Lung (tissue), 11 donors: ENCODE measurements at regions not wholly inside any gene's neighbourhood (a gene's known extent, or its start where the extent isn't known, plus 50 kb on each side); places are given as distances from the start of the nearest gene placed in this dataset.

Experiments used
- ATAC-seq: fragments of 200-7000 bp; cut with Tn5 transposase; one replicate; pipeline ENCODE4 v1.9.1; 2020; ENCODE audit warnings: moderate number of reproducible peaks; ENCODE audit not compliant: insufficient read depth, low FRiP score
- DNase-seq, 3 donors: peaks; one replicate each; pipeline ENCODE4 v3.0.0-alpha.2; 2013 to 2017
- H3K27ac ChIP-seq, 2 donors: one replicate each; pipeline ENCODE4 v1.5.1; 2013; ENCODE audit warnings: mild to moderate bottlenecking in 2 of 2, moderate library complexity in 2 of 2, control low read depth in 1 of 2, inconsistent platforms in 1 of 2, low read depth in 1 of 2, low read length in 1 of 2
- H3K27me3 ChIP-seq, 3 donors: one replicate each; pipeline ENCODE4 v1.5.1; 2013; ENCODE audit warnings: low read length in 2 of 3; ENCODE audit not compliant: control insufficient read depth in 3 of 3, insufficient read depth in 3 of 3
- H3K36me3 ChIP-seq, 4 donors: one replicate each; pipeline ENCODE4 v1.5.1; 2013; ENCODE audit warnings: low read length in 4 of 4, mild to moderate bottlenecking in 1 of 4, moderate library complexity in 1 of 4; ENCODE audit not compliant: control insufficient read depth in 4 of 4, insufficient read depth in 4 of 4
- H3K4me1 ChIP-seq, 5 donors: one replicate each; pipeline ENCODE4 v1.5.1; 2013; ENCODE audit warnings: low read length in 5 of 5, mild to moderate bottlenecking in 2 of 5, moderate library complexity in 1 of 5; ENCODE audit not compliant: control insufficient read depth in 5 of 5, insufficient read depth in 5 of 5
- H3K4me3 ChIP-seq: one replicate; pipeline ENCODE4 v1.5.1; 2013; ENCODE audit warnings: mild to moderate bottlenecking, control low read depth, moderate library complexity
- H3K9ac ChIP-seq, 2 donors: one replicate each; pipeline ENCODE4 v1.5.1; 2013; ENCODE audit warnings: low read length in 2 of 2, control low read depth in 1 of 2; ENCODE audit not compliant: insufficient read depth in 1 of 2
- H3K9me3 ChIP-seq, 4 donors: one replicate each; pipeline ENCODE4 v1.5.1; 2013; ENCODE audit warnings: low read length in 3 of 4, mild to moderate bottlenecking in 1 of 4, moderate library complexity in 1 of 4; ENCODE audit not compliant: control insufficient read depth in 4 of 4, insufficient read depth in 3 of 4
- WGBS, 2 donors: extraction: QIAGEN DNeasy Blood & Tissue Kit; methylation state at CpG; one replicate each; pipeline ENCODE4 v1.1.7; 2013; 5-methylcytosine and 5-hydroxymethylcytosine counted together
- TF ChIP-seq, protein P1 (sequence below): IDR thresholded peaks from 2 replicates; pipeline ENCODE4 v1.5.1; 2012; ENCODE audit warnings: mild to moderate bottlenecking; ENCODE audit errors: control extremely low read depth, extremely low read depth
- donor health status: control.
- donor health status: control.
- donor health status: Bipolar disorder and iron deficiency.
- donor health status: healthy.
- donor health status: DM: yes; HTN: yes; CAD: no.

DNA sequence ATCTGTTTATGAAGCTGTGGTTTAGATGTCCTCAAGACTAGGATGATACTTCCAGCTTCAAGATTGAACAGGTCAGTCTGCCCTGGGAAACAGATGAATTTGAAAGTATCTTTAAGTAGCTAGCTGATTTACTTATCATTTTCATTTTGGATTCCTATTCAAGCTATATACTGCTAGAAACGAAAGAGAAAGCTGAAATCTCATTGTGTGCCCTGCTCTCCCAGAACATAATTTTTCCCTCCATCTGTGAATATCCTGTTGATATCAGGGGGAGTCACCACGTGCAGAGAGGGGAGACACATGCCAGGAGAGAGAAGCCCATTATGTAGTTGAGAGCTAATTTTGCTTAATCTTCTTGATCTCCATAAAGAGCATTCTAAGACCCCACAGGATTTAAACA is 439.1 kb downstream of the NR2F1-AS1 start:
- Histone ChIP-seq H3K9me3 (peaks cover 0 to 5% (median 0%) of the 10 kb centered on the region in 4 donors), H3K4me1 (peaks cover 0 to 5% (median 0%) of the 10 kb centered on the region in 5 donors), H3K9ac (peak overlapping the region in 1 of 2 donors; percentile 67), H3K27ac (no peak overlapping the region), H3K27me3 (no peaks in the 10 kb centered on the region), H3K4me3 (no peak overlapping the region), H3K36me3 (no peaks in the 10 kb centered on the region)
- ATAC-seq (no peak), DNase-seq (peak in 2 of 3 donors; percentile 61 to 71)
- WGBS, 2 donors, result 32 to 38% methylated on average over 2 of the region's 2 CpGs
- TF ChIP-seq, protein P1, sequence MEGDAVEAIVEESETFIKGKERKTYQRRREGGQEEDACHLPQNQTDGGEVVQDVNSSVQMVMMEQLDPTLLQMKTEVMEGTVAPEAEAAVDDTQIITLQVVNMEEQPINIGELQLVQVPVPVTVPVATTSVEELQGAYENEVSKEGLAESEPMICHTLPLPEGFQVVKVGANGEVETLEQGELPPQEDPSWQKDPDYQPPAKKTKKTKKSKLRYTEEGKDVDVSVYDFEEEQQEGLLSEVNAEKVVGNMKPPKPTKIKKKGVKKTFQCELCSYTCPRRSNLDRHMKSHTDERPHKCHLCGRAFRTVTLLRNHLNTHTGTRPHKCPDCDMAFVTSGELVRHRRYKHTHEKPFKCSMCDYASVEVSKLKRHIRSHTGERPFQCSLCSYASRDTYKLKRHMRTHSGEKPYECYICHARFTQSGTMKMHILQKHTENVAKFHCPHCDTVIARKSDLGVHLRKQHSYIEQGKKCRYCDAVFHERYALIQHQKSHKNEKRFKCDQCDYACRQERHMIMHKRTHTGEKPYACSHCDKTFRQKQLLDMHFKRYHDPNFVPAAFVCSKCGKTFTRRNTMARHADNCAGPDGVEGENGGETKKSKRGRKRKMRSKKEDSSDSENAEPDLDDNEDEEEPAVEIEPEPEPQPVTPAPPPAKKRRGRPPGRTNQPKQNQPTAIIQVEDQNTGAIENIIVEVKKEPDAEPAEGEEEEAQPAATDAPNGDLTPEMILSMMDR, result no peak

DNA sequence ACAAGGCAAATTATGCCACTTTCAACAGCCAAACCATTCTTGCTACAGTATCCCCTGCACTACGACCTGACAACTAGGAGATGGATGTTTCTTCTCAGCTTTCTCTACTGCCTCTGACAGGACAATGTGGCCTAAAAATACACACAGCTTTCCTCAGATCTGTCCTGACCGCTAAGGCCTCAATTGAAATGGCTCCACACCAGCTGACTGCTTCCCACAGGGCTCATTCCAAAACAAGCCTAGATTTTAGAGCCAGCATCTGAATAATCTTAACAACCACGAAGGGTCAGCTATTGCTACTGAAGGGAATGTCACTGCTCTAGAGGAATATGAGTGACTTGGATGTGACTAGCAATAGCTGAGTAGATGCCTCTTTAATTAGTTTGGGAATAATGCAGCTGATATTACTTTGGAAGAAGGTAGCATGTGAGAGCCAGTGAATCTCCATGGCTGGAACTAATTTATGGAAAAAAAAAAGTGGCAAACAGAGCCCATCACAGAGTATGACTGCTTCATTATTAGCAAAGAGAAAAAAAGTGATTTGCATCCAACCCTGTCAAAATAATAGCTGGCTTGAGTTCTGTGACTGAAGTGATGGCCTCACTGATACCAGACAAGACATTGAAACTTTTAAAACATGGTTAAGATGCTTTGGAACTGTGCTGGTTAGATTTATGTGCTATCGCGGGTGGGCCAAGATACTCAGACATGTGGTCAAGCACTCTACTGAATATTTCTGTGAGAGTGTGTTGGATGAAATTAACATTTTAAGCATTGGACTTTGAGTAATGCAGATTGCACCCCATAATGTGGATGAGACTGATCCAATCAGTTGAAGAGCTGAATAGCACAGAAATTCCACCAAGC is 450.2 kb downstream of the NR2F1-AS1 start:
- DNase-seq (peak in 1 of 3 donors; percentile 43), ATAC-seq (no peak)
- WGBS, 2 donors, result 57% methylated on average over 5 of the region's 5 CpGs
- Histone ChIP-seq H3K9me3 (no peaks in the 10 kb centered on the region), H3K36me3 (no peaks in the 10 kb centered on the region), H3K9ac (no peak overlapping the region), H3K4me1 (peaks cover 0 to 13% (median 0%) of the 10 kb centered on the region in 5 donors), H3K4me3 (no peak overlapping the region), H3K27me3 (no peaks in the 10 kb centered on the region), H3K27ac (no peak overlapping the region)
- TF ChIP-seq, protein P1, result no peak

DNA sequence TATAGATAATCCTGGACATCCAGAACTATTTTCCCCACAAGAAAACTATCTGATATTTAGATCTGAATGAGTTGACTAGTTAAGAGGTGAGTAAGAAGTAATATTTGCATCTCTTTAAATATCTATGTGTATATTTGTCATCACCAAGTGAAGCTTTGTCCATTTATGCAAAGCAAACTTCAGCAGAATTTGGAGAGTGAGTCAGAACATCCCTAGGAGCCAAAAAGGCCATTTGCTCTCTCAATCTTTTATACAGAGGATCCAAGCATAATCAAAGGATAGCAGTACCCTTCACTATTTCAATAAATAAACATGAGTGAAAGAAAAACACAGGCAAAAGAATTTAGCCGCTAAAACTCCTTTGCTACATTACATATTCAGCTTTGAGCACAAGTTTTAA is 454.4 kb downstream of the NR2F1-AS1 start:
- no peak for DNase-seq
- 84 to 90% methylated on average over 1 of the region's 1 CpG for WGBS, 2 donors
- no peak for ATAC-seq
- H3K4me1 ChIP-seq, result peaks cover 0 to 28% (median 0%) of the 10 kb centered on the region in 5 donors
- TF ChIP-seq, protein P1, result no peak
- H3K27ac ChIP-seq, result no peak overlapping the region
- H3K9me3 ChIP-seq, result no peaks in the 10 kb centered on the region
- H3K4me3 ChIP-seq, result no peak overlapping the region
- no peaks in the 10 kb centered on the region for H3K36me3 ChIP-seq
- no peak overlapping the region for H3K9ac ChIP-seq
- H3K27me3 ChIP-seq, result no peaks in the 10 kb centered on the region

DNA sequence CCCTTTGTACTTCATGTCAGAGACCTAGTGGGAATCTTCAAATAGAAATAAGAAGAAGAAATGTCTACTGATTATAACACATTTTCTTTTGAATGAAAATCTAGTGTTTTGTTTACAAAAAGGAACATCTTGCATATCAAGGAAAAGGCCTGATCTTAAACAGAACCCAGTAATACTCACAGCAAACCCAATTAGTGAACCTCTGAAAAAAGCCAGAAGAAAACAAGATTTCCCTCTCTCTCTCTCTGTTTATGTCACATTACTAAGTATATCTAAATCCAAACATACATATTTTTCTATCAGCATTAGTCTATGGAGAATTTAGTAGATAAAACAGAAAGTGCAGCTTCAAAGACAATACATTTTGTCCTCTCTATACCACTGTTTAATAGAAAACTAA is 457.9 kb downstream of the NR2F1-AS1 start:
- Histone ChIP-seq H3K4me1 (peaks cover 0 to 24% (median 0%) of the 10 kb centered on the region in 5 donors), H3K27me3 (no peaks in the 10 kb centered on the region), H3K4me3 (no peak overlapping the region), H3K9ac (no peak overlapping the region), H3K27ac (no peak overlapping the region), H3K9me3 (no peaks in the 10 kb centered on the region), H3K36me3 (no peaks in the 10 kb centered on the region)
- ATAC-seq (no peak), DNase-seq (no peak)
- TF ChIP-seq, protein P1, result no peak
